HG03520 (cell line): ENCODE measurements at regions not wholly inside any gene's neighbourhood (a gene's known extent, or its start where the extent isn't known, plus 50 kb on each side); places are given as distances from the start of the nearest gene placed in this dataset.
A peak's percentile ranks its signal among the peaks of the same experiment; 100 is the strongest.

Source experiments
- ATAC-seq: cut with Tn5 transposase; IDR thresholded peaks from one replicate; pipeline ENCODE4 v1.9.1; 2021; ENCODE audit warnings: mild to moderate bottlenecking, moderate library complexity; ENCODE audit not compliant: unreplicated experiment

- no peak for ATAC-seq
Measured at GRCh38 chr7:109996411-109996810, 1094.5 kb upstream of the LRRN3 start.

DNA sequence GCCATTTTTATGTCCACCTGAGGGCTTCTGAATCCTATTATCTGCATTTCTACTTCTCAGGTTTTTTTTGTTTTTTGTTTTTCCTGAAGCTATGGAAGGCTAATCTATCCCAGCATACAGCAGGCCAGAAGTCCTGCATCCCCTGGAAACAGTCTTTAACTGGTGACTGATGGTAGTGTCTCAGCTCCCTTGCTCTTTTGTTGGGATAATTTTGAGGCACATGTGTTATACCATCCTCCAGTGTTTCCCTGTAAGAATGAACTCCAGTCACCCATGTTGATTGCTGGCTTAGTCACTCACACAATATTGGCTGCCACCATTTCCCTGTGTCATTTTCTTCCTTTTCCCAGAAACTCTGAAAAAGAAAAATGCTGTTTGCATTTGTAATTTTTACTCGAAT is 1094.0 kb upstream of the LRRN3 start:
- no peak for ATAC-seq

DNA sequence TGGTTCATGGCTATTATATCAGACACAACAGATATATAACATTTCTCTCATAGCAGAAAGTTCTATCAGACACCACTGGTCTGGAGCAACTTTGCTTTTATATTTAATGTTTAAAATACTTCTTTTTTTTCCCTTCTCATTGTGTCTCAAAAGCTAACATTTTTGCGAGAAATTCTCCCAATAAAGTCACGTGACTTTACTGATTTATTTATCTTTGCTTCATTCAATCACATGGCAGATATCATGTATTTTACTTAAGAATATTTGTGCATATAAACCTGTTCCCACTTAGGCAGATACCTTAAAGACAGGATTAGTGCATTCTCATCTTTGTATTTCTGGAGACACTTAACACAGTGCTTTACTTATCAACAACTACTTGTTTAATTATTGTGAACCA is 1093.1 kb upstream of the LRRN3 start:
- no peak for ATAC-seq

- ATAC-seq, result no peak
Measured at GRCh38 chr7:110001254-110001938, 1089.5 kb upstream of the LRRN3 start.

GRCh38 chr7:110003827-110004226 is 1087.1 kb upstream of the LRRN3 start:
- no peak for ATAC-seq

- no peak for ATAC-seq
Measured at GRCh38 chr7:110007320-110008063, 1083.4 kb upstream of the LRRN3 start.

- no peak for ATAC-seq
Measured at GRCh38 chr7:110010359-110010758, 1080.6 kb upstream of the LRRN3 start.

- ATAC-seq, result no peak
Measured at GRCh38 chr7:110017405-110017804, 1073.5 kb upstream of the LRRN3 start.

DNA sequence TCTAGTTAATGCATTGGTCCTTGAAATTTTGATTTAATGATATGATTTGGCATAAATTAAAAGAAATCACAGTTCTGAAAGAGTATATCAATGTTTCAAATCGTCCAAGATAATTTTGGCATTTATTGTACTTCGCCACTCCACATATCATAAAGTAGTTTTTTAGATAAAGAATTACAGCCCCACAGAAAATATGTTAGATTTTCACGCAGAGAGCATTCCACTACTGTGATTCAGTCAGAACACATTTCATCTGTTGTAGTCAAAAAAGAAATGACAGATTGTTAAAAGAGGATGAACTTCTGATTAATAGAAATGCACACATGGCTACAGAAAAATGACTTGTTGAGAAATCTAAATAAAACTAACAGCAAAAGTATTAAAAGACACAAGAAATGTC is 1063.5 kb upstream of the LRRN3 start:
- ATAC-seq, result no peak

- ATAC-seq, result no peak
Measured at GRCh38 chr7:110043519-110043918, 1047.4 kb upstream of the LRRN3 start.

GRCh38 chr7:110050785-110051184 is 1040.1 kb upstream of the LRRN3 start:
- no peak for ATAC-seq

GRCh38 chr7:110051372-110051771 is 1039.6 kb upstream of the LRRN3 start:
- no peak for ATAC-seq

DNA sequence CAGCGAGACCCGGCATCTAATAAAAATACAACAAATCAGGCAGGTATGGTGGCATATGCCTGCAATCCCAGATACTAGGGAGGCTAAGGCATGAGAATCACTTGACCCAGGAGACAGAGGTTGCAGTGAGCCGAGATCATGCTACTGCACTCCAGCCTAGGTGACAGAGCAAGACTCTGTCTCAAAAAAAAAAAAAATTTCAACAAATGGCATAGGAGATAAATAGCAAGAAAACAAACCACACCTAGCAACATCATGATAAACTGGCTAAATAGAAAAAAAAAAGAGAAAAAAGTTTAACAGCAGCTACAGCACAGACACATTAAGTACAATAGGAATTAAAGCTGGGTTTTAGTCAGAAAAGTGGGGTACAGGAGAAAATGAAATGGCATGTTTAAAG is 1034.6 kb upstream of the LRRN3 start:
- no peak for ATAC-seq

- no peak for ATAC-seq
Measured at GRCh38 chr7:110058401-110058800, 1032.5 kb upstream of the LRRN3 start.

DNA sequence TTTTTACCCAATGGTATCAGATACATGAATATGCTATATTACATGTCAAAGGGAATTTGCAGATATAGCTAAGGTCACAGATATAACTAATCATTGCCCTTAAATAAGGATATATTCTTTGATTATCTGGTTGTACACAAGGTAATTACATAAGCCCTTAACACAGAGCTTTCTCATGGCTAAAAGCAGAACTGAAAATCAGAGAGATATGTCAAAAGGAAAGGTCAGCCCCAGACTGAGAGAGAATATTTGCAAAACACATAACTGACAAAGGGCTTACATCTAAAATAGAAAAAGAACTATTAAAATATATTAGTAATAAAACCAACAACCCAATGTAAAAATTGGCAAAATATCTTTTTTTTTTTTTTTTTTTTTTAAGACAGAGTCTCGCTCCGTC is 1029.5 kb upstream of the LRRN3 start:
- ATAC-seq, result peak; percentile 75

DNA sequence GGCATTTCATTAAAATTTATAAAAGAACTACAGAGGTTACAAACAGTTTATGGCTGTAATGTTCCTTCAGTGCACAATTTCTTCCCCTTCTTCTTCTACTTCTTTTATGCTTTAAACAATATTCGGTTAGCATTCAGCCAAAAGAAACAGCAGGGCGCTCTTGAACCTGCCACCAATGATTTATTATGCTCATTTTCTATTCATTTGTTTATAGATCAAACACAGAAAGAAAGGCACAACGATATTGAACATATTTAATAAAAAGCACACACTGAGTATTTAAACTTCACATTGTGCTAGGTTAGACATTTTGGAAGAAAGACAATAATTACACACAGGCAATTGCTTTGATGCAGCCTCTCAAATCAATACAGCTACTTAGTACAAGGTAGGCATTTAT is 1025.8 kb upstream of the LRRN3 start:
- ATAC-seq, result no peak

- ATAC-seq, result no peak
Measured at GRCh38 chr7:110066843-110067242, 1024.1 kb upstream of the LRRN3 start.

- no peak for ATAC-seq
Measured at GRCh38 chr7:110071192-110071591, 1019.7 kb upstream of the LRRN3 start.

- no peak for ATAC-seq
Measured at GRCh38 chr7:110075450-110075849, 1015.5 kb upstream of the LRRN3 start.

DNA sequence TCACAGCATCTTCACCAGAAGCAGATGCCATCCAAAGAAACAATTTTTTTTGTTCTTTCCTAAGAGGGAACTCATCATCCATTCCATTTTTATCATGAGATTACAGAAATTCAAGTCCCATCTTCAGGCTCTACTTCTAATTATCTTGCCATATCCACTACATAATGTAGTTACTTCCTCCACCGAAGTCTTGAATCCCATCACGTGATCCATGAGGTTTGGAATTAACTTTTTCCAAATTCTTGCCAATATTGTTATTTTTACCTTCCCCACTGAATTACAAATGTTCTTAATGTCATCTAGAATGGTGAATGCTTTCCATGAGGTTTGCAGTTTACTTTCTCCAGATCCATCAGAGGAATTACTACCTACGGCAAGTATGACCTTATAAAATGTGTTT is 1014.7 kb upstream of the LRRN3 start:
- no peak for ATAC-seq

DNA sequence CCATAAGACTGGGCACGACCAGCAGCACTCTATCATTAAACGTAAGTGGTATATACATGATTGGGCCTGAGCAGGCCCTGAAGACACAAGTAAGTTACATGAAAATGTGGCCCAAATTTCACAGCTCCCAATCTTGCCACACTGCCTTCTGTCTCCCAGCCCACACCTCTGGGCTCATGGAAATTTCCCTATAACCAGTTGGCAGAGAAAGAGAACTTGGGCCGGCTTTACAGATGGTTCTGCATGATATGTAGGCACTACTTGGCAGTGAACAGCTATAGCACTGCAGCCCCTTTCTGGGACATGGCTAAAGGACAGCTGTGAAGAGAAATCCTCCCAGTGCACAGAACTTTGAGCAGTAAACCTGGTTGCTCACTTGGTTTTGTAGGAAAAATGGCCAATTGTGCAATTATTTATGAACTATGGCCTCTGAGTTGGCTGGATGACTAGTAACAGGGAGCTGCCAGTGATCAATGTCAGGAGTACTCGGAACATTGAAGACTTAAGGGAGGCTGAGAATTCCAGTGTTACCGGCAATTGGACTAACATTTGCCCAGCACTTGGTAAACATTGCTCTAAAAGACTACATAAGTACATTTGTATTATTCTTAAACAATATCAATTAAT is 1006.6 kb upstream of the LRRN3 start:
- no peak for ATAC-seq
